ENCODE measurements at regions not wholly inside any gene's neighbourhood (a gene's known extent, or its start where the extent isn't known, plus 50 kb on each side); places are given as distances from the start of the nearest gene placed in this dataset.

DNA sequence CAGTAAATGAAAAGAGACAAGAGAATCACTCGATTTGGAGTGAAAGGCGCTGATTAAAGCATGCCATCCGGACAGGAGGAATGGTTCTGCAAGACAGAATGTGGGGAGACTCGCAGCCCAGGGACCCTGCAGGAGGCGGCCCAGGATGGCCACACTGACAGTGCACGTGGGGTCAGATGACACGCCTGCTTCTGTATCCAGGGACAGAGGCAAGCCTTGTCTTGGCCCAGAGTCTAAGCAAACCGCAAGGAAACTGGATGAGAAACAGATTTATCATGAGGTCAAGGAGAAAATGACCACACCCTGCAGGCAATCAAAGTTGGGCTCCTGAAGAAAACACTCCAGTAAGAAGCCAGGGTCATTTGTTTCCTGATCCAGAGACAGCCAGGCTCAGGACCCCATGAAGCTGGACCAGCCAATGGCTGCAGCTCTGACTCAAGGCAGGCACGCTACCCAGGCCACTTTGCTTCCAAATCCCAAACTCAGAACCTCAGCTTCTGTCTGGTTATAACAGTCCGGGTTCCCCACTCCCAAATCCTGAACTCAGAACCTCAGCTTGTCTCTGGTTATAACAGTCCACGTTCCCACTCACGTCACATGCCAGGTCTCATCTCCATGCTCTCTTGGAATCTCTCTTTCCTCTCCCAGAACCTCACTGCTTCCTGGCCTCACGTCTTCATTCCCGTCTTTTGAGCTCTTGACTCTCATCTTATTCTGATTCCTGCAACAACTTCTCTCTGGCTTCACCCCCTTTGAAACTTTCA, 144.9 kb upstream of the THBS2 start:
- H3K4me2 ChIP-seq (ENCODE audit: insufficient read depth, low read length), result no peak overlapping the region
- dilution Hi-C loops (cut with MboI; ENCODE audit: extremely low pct_ligation_motif_present, low sequenced_read_pairs) (no loop called here), intact Hi-C loops (cut with micrococcal nuclease) (no loop called here)
- POLR2A ChIA-PET, result no interaction called here
- no peaks in the 10 kb centered on the region for H3K4me1 ChIP-seq (ENCODE audit: control insufficient read depth, extremely low read depth, insufficient read depth, low read length)
- no peaks in the 10 kb centered on the region for H3K79me2 ChIP-seq (ENCODE audit: control insufficient read depth, insufficient read depth, low read length)
- peaks cover 1% of the 10 kb centered on the region for H3K9me3 ChIP-seq (replicated peaks; ENCODE audit: control insufficient read depth, insufficient read depth, low read length)
- H3K9ac ChIP-seq (replicated peaks; ENCODE audit: extremely low read depth, insufficient read depth, low read length), result no peak overlapping the region
- no peaks in the 10 kb centered on the region for H3K9me1 ChIP-seq (replicated peaks; ENCODE audit: control insufficient read depth, extremely low read depth, insufficient read depth, low read length)
- no peaks in the 10 kb centered on the region for H3K36me3 ChIP-seq (ENCODE audit: control insufficient read depth in 2 of 2, extremely low read depth in 1 of 2, insufficient read depth in 2 of 2, low read length in 2 of 2)
- H3K4me3 ChIP-seq (replicated peaks in 1 of 3; ENCODE audit: insufficient read depth in 1 of 3, low read depth in 1 of 3, low read length in 3 of 3), result no peak overlapping the region
- no peak for DNase-seq (ENCODE audit: low read depth, low spot score)
- no peaks in the 10 kb centered on the region for H4K20me1 ChIP-seq (replicated peaks; ENCODE audit: control insufficient read depth, extremely low read depth, insufficient read depth, low read length)
- H3K27ac ChIP-seq (ENCODE audit: insufficient read depth, low read depth, low read length), result no peak overlapping the region
- FAIRE-seq, result no peak
- no peak overlapping the region for H2AFZ ChIP-seq (ENCODE audit: low read depth, low read length)
- TF ChIP-seq, protein P1, sequence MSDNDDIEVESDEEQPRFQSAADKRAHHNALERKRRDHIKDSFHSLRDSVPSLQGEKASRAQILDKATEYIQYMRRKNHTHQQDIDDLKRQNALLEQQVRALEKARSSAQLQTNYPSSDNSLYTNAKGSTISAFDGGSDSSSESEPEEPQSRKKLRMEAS (IDR thresholded peaks at IDR 0.05; ENCODE audit: insufficient read depth, insufficient read length), result no peak
- no peak for TF ChIP-seq JUN (IDR thresholded peaks at IDR 0.05; ENCODE audit: borderline replicate concordance, insufficient read depth, insufficient read length, low read depth)
- TF ChIP-seq MYC (IDR thresholded peaks at IDR 0.05; ENCODE audit: low read depth, low read length), result no peak
- no peak for TF ChIP-seq EZH2 (IDR thresholded peaks at IDR 0.05; ENCODE audit: borderline replicate concordance, low read depth, low read length, severe bottlenecking)
- no peak for TF ChIP-seq POLR2AphosphoS5 (IDR thresholded peaks at IDR 0.05; ENCODE audit: insufficient read depth, low read depth, low read length)
- TF ChIP-seq FOS (IDR thresholded peaks at IDR 0.05; ENCODE audit: borderline replicate concordance, insufficient read depth, low read length), result no peak
- no peak for TF ChIP-seq GATA2 (IDR thresholded peaks at IDR 0.05; ENCODE audit: insufficient read depth, insufficient read length, low read depth, low read length)
- TF ChIP-seq, protein P2, sequence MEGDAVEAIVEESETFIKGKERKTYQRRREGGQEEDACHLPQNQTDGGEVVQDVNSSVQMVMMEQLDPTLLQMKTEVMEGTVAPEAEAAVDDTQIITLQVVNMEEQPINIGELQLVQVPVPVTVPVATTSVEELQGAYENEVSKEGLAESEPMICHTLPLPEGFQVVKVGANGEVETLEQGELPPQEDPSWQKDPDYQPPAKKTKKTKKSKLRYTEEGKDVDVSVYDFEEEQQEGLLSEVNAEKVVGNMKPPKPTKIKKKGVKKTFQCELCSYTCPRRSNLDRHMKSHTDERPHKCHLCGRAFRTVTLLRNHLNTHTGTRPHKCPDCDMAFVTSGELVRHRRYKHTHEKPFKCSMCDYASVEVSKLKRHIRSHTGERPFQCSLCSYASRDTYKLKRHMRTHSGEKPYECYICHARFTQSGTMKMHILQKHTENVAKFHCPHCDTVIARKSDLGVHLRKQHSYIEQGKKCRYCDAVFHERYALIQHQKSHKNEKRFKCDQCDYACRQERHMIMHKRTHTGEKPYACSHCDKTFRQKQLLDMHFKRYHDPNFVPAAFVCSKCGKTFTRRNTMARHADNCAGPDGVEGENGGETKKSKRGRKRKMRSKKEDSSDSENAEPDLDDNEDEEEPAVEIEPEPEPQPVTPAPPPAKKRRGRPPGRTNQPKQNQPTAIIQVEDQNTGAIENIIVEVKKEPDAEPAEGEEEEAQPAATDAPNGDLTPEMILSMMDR (IDR thresholded peaks at IDR 0.05; ENCODE audit: extremely low read depth in 1 of 2, insufficient read depth in 1 of 2, low read depth in 1 of 2, low read length in 2 of 2), result no peak
- no peak for TF ChIP-seq POLR2A (IDR thresholded peaks at IDR 0.05; ENCODE audit: low read depth, low read length)
- no TSS peak for BruUV-seq (replicated peaks)
- CTCF ChIA-PET, result no interaction called here
- no peaks in the 10 kb centered on the region for H3K27me3 ChIP-seq (ENCODE audit: control insufficient read depth in 2 of 2, insufficient read depth in 2 of 2, low read length in 2 of 2)

Data from endothelial cell of umbilical vein (primary cell).